Stimulated activated CD4-positive, alpha-beta T cell treated with anti-CD3 and anti-CD28 coated beads, Interleukin-12 subunit alpha, Interleukin-12 subunit beta, amount 100 ng/mL, for 24 hours (primary cell): ENCODE measurements at regions not wholly inside any gene's neighbourhood (a gene's known extent, or its start where the extent isn't known, plus 50 kb on each side); places are given as distances from the start of the nearest gene placed in this dataset.

Experiments
- DNase-seq, 2 experiments: peaks; one replicate each; pipeline ENCODE4 v3.0.0-alpha.2; 2020; ENCODE audit warnings: low read depth in 2 of 2

DNA sequence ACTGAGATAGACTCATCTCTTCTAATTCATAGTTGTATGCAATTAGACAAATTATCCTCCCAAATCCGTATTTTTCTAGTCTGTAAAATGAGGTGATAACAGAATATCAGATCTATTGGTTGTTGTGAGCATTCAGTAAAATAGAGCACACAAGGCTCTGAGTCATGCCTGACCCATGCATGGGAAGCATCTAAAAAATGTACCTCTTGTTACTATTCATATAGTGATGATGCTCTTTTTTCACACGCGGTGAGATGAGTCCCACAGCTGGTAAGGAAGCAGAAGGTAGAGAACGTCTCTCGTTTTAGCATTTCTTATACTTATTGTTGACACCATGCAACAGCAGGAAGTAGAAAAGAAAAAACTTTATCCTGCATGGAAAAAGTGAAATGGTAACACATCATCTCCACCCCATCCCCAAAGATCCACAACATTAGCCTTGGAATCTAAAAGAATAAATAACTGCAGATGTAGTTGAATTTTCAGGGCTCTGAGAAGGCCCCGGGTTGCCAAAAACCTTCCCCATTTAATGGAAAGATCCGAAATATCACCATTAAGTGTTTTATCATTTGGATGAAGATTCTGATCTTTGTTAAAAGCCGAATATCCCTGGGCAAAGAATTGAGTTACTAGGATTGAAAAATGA, 215.6 kb downstream of the TMEM114 start:
- DNase-seq: no peak

DNA sequence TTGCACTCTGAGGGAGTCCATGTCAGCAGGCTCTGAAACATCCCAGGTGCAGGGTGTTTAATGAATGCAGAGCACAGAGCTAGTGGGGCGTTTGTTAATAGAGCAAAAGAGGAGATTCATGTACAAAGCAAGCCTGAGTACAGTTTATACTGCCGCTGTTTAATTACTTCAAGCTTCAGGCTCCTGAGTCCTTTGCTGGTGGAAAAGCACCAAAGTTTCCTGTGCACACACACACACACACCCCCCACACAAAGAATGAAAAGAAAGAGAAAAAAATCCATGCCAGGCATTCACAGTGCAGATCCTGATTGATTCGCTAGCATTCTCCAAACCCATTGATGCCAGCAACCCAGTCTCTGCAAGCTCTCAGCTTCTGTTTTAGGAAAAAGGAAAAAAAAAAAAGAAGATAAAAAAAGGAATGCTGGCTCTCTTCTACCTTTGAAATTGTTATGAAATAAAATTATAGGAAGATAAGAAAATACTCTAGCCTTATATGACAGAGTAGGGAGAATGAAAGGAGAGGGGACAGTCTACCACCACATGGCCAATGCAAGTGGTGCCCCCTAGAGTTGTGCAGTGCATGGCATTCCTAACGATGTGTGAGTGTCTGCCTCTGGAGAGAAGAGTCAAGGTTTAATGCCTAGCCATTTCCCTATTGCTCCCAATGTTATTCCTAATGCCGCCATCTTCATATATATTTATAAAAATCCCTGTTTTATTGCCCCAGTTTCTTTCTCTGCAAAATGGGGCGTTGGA, 216.5 kb downstream of the TMEM114 start:
- no peak for DNase-seq

DNA sequence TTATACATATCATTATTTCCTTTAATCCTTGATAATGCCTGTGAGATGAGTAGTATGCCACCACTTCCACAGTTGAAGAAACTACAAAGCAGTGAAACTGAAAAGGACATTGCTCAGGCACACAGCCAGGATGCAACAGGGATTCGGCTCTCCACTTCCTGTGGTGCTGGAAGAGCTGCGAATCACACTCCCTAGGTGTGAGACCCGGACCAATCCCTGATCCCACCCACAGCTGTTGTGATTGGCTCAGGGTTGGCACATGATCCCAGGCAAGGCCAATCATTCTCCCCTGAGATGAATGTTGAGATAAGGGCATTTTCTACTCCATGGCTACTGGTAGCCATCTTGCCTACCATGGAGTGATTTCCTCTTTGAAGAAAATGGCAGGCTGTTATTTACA, 218.2 kb downstream of the TMEM114 start:
- no peak for DNase-seq

DNA sequence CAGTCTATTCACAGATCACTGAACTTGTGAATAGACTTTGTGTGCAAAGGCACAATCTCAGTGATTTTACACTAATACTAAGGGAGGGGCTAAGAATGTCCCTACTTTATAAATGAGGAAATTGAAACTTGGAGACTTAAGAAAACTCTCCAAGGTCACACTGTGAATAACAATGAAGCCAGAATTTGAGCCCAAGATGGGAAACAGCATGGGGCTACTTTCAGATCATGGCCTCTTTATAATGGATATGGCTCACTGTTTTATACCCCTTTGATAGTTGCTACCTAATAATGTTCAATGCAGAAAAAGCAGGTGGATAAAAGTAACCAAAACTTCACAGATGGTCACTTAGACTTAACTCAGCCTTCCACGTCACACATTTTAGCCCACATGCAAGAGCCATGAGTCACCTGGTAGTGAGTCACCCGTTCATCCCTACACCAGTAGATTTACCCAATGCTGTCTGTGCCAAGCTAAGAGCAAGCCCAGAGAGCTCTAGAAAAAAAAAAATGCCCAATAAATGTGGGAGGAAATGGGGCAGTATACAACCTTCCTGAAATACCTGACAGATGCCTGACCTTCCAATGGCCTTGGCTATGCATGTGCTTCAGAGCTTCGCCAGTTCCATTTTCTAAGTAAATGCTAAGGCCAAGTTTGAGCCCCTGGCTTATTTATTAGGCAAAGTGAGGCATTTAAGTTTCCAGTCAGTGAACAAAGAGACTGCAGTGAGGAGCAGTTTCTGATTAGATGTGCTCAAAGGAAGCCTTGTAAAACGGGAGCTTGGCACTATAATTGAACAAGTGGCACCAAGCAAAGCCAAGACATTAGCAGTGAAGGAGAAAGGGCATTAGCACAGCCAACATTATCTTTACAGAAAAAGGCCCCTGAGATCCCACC, 219.7 kb downstream of the TMEM114 start:
- no peak for DNase-seq

DNA sequence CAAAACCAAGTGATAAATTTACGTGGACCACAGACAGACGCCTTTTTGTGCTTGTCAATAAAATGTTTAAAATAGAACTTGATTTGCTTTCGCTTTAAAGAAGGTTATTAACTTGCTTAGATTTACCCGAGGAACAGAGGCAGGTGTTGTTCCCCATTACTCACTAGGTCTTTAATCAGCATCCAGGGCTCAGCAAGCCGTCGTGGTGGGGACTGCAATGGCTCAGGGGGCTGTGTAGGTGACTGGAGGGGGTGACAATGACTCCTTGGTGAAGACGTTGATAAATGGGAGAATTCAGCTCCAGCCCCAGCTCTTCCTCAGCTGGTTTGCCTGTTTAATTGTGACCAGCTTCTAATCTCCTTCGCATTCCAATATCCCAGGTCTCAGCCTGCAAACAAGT, 231.4 kb downstream of the TMEM114 start:
- DNase-seq: no peak

DNA sequence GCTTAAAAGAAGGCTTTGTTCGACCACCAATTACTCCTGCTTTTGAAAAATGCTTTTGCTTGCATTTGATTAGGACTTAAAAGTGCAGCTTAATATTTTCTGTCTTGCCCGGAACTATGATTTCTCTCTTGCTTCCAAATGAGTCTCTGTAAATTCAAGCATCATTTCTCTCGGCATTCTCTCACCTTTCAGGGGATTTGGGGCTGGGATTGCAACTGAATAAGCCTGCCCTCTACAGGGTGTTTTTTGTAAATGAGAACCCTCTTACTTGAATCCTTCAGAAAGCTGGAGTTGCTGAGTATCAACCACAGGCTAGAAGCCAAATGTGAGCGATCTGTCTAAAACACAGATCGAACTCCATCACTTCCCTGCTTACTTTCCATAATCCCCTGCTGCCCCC, 234.6 kb downstream of the TMEM114 start:
- DNase-seq: no peak

DNA sequence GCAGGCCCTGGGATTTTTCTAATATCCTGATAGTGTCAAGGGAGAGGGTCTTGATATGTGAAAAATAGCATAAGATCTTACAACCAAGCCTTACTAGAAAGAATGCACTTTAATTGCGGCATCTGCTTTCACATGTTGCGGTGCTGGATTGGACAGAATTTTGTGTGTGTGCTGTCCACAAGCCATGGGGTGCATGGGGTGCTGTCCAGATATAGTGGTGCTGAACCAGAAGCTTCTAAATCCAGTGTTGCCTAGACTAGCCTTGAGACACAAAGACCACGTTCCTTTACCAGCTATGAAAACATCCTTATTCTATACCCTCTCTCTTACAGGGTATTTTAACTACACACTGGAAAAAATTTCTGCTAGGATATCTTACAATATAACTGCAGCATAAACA, 244.0 kb downstream of the TMEM114 start:
- no peak for DNase-seq

DNA sequence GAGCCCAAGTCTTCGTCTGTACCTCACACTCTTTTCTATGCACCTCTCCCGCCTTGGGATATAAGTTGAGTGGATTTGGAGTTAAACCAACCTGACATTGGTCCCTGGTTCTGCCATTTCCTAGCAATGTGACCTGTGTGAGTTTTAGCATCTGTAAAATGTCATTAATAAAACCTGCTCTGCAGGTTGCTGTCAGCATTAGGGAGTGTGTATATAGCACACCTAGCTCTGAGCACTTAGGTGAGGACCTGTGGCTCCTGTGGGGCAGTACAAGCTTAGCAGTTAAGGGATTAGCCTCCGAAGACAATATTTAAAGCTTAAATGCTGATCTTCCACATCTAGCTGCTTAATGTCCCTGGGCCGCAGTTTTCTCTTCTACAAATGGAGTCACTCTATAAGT, 248.0 kb downstream of the TMEM114 start:
- DNase-seq: no peak

DNA sequence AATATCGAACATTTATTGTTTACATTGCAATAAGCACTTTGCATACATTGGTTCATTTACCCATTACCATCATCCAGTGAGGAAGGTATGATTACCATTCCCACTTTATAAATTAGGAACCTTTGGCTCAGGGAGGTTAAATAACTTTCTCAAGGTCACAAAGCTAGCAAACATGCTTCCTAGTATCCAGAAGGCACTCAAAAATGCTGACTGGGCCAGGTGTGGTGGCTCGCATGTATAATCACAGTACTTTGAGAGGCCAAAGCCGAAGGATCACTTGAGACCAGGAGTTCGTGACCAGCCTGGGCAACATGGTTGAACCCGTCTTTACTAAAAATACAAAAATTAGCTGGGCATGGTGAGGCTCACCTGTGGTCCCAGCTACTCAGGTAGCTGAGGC, 259.6 kb downstream of the TMEM114 start:
- no peak for DNase-seq

DNA sequence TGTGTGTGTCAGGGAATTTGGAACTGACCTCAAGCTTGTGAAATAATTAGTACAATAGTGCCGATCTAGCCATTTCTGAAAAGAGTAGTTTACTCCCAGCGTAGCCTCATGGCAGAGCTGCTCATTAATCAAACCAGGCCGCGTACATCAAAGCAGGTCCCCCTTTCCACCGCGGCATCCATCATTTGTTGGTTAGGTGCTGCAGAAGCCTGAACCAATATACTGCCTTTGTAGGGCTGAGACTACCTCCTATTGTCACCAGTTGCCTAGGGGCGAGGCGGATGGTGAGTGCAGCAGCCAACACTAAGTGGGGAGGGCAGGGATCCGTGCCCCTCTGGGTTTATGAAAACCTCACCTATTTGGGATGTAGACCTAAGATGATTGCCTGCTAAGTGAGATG, 264.1 kb downstream of the TMEM114 start:
- no peak for DNase-seq

DNA sequence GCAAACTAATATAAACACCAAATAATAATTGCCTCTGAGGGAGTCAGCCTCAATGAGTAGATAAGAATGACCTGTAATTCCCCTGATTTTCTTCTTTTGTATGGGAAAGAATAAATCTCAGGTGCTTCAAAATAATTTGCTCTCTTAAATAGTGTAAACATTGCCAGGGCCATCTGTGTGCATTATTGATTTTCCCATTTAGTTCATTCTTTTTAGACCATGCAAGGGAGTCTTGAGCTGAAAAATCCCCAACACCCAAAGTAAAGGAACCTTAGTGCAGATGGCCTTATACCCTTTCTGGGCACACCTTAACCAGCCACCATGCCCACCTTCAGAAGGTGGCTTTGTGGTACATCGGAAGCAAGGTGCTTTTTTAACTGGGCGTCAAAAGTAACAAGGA, 267.2 kb downstream of the TMEM114 start:
- DNase-seq: no peak

DNA sequence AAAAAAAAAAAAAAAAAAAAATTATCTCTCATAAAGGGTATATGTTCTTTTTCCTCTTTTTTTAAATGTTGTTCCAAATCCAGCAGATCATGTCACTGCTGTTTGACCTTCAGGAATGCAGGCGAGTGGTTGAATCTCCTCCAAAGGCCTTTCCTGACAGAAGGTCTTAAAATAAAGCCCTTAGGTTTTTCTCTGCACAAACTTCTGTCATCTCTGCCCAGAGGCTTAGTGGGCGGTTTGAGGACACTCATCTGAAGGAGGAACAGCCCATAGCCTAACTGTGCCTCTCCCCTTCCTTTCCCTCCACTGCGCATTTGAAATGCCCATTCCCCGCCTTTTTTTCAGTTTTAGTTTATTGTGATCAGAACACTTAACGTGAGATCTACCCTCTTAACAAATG, 270.2 kb downstream of the TMEM114 start:
- no peak for DNase-seq

DNA sequence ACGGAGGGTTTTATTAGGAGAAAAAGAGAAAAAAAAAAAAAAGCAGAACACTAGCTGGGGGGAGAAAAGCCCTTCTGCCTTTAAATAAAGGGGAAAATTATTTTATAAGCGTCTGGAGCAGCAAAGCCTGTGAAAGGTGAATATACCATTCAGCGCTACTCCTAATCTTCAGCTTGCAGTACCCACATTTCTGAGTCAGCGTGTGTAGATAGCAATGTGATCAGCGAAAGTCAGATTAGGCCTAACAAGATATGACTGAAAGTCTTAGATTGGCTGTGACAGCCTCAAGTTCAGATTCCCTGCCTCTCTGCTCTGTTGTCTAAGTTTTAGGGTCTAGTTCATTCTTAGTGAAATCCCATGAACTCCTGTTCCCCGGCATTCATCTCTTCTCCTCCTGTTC, 279.5 kb downstream of the TMEM114 start:
- no peak for DNase-seq

DNA sequence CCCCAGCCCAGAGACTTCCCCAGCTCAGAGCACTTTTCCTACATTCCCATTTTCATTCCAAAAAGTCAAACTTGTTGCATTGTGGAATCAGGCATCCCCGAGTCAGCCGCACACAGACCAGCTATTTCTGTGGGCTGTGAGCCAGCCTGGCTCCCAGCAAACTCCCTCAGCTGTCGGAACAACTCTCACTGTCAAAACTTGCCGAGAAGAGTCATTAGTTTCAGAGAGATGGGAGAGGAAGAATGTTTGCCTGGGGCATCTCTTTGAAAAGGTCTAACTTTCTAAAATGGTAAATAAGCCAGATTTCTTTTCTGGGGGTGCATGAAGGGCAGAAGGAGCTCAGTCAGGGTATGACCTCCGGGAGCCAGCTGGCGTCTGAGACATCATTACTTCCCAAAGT, 280.0 kb downstream of the TMEM114 start:
- DNase-seq: no peak

DNA sequence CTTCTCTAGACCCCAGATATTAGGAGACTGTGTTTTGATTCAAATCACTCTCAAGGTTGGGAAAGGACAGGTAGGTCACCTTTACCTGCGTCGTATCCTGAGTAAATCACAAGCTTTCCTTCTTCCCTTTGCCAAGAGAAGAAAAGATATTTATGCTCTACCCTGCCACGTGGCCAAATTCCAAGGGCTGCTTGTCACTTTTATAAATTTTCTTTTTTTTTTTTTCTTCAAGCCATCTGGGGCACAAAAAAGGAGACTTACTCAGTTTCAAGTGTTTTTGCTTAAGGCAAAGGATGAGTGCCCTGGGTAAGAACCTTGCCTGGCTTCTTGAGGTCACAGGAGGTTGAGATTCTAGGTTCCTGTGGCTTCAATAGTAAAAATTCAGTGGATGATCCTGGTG, 285.1 kb downstream of the TMEM114 start:
- DNase-seq: no peak

DNA sequence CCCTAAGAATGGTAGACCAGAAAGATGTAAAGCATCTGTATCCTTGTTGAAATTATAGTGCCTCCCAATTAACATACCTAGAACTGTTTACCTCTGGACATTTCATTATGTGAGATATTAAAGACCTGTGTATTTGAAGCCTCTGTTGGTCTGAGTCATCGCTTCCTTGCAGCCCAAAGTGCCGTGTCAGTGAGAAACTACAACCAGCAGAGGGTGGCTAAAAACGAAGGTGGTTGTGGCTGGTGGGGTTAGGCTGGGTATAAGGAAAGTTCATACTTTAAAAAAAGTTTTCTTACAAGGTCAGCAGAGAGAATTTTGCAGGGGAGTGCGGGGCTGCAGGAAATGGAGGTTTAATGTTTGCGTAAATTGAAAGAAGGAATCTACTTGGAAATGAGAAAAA, 290.7 kb downstream of the TMEM114 start:
- no peak for DNase-seq

DNA sequence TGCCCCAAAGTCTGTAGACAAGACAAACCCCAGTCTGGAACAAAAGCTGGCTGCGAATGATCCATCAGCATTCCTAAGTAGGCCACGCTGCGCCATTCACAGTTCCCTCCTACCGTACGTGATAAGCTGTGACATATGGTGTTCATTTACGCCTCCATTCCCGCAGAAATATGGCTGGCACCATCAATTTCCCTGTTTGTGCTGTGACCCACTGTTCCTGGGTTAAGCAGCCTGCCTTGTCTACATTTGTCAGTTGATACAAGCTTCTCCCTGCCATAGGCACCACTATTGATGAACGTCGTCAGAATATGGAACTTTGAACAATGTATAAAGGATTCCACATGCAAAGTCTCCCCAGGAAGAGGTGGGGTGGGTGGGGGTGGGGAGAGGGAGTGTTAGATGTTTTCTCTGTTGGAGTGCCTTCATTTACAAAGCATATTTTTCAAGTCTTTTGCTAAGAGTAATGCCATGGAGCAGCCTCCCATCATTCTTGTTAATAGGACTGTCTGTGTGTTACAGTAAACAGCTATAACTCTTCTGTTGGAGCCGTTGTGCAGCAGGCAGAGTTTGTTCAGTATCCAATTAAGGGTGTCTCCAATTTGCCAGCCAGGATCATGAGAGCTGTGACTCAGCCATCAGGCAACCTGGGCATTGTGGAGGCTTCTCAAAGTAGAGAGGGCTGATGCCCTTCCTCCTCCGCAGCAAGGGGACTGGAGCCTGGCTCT, 294.6 kb downstream of the TMEM114 start:
- DNase-seq: no peak

DNA sequence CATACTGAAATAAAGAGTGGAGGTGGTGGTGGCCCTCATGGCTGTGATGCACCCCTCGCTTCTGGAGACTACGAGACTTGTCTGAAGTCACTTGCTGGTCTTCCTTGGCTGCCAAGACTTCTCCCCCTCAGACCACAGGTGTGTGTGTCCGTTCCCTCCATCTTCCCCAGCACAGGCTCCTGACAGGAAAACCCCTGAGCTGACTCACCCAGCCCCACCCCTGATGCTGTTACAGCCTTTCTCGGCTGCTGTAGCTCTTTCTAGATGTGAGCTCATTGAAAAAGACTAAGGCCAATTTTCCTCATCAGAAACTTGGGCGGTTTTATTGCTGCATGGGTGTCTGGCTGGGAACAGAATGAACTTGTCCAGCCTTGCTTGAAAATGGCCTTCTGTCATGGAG, 296.9 kb downstream of the TMEM114 start:
- no peak for DNase-seq

DNA sequence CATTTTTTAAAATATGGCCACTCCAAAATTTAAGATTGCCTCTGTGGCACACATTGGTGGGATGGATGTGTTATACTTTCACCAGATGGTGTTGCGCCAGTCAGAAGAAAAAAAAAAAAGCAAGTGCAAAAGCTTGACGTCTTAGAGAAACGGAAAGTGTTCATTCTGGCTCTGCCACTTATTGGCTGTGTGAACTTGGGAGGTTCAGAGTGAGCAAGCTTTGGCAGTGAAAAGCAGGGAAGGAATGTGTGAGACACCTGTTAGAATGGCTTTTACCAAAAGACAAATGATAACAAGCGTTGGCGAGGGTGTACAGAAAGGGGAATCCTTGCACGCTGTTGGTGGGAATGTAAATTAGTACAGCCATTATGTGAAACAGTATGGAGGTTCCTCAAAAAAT, 298.0 kb downstream of the TMEM114 start:
- no peak for DNase-seq

DNA sequence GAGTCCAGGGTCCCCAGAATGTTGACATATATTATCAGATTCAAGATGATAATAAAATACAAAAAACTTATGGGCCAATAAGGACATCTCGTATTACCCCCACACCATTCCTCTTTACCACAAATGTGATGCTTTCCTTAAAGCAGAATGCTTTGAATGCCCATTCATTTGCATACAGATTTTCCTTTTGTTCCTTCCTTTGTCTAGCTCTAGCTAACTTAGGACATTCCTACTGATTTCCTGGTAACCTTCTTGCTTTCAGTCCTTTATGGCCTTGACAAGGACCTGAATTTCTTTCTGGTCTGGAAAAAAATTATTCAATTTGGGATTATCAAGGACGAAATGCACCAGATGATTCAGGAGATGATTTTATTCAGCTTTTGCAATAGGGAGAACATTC, 304.0 kb downstream of the TMEM114 start:
- DNase-seq: no peak

DNA sequence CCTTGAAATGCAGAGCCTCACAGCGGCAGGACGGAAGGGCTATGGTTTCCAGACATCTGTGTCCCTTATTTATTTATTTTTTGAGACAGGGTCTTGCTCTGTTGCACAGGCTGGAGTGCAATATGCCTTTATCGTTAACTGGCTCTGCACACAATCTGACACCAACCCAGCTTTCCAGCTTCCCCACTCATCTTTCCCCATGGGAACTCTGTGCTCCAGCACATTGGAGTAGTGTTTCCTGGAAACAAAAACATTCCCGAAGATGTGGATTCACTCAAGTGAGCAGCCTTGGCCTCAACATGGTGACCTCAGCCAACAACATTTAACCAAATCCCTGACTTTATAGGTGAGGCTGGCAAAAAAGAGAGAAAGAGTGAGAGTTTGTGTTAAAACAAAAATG, 307.1 kb downstream of the TMEM114 start:
- DNase-seq: no peak

DNA sequence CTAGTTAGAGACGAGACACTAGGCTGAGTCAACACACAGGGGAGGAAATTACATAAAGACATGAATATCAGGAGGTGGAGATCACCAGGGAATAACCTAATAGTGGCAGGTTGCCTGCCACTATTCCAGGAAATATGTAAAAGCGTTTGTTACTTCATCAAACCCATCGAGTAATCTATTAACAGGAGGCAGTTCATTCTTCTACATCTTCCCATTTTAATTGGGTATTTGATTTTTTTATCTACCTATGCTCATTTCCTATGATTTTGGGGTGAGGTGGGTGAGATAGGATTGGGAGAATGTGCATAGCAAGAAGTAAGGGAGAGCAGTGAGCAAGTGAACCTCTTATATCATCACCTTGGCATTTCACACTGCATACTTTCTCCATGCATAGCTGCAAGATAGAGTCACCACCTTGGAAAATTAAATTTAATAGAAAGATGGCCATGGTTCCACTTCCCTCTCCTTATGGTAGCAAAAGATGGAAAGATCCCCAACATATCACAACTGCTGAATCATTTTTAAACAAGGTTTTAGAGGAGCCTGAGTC, 312.2 kb downstream of the TMEM114 start:
- DNase-seq: no peak
